SK-N-SH (cell line): ENCODE measurements at regions not wholly inside any gene's neighbourhood (a gene's known extent, or its start where the extent isn't known, plus 50 kb on each side); places are given as distances from the start of the nearest gene placed in this dataset.

Source experiments
- CTCF ChIA-PET: fragments of 300-600, 350-600 bp; formaldehyde crosslinking; extraction: SDS; loops from one replicate; lab custom pipeline; 2021; lab: Yijun Ruan, JAX
- POLR2A ChIA-PET: fragments of 350-600 bp; sonication (Branson Sonifier 250); formaldehyde crosslinking; extraction: SDS; loops from one replicate; lab custom pipeline; 2020; ENCODE audit warnings: antibody characterized with exemption, inconsistent platforms; lab: Yijun Ruan, JAX
- DNase-seq: peaks from one replicate; pipeline ENCODE4 v3.0.0; 2012
- H2AFZ ChIP-seq: fragments of 200-600 bp; sonication (generic); 2 replicates; pipeline ENCODE4 v1.8.1; 2016; ENCODE audit warnings: antibody characterized with exemption, mild to moderate bottlenecking, low read depth
- H3F3A ChIP-seq: fragments of 200-600 bp; sonication (generic); replicated peaks from 2 replicates; pipeline ENCODE3; 2016; ENCODE audit warnings: antibody characterized with exemption, mild to moderate bottlenecking; ENCODE audit not compliant: insufficient read depth
- H3K27ac ChIP-seq, 2 experiments: fragments of 200-500 bp in 1 of 2; fragments of 200-600 bp in 1 of 2; sonication (Bioruptor generic) in 1 of 2; sonication (generic), shearing (Covaris generic) in 1 of 2; 2 replicates each; pipeline versions ENCODE4 v1.5.1 to v1.6.1; 2014 to 2016; ENCODE audit warnings: low read depth in 2 of 2, inconsistent platforms in 1 of 2, low read length in 1 of 2, mild to moderate bottlenecking in 1 of 2, mixed read lengths in 1 of 2
- H3K27me3 ChIP-seq: fragments of 200-600 bp; sonication (generic), shearing (Covaris generic); 2 replicates; pipeline ENCODE4 v1.6.1; 2016; ENCODE audit warnings: mixed run types; ENCODE audit not compliant: insufficient read depth
- H3K36me3 ChIP-seq, 2 experiments: fragments of 200-500 bp in 1 of 2; fragments of 200-600 bp in 1 of 2; sonication (Bioruptor generic) in 1 of 2; sonication (generic) in 1 of 2; replicated peaks in 1 of 2; 2 replicates each; pipeline versions ENCODE3 to v1.5.1; 2014 to 2016; ENCODE audit warnings: low read length in 1 of 2, mild to moderate bottlenecking in 1 of 2; ENCODE audit not compliant: insufficient read depth in 2 of 2, control insufficient read depth in 1 of 2
- H3K4me1 ChIP-seq, 2 experiments: fragments of 200-500 bp in 1 of 2; fragments of 200-600 bp in 1 of 2; sonication (Bioruptor generic) in 1 of 2; sonication (generic), shearing (Covaris generic) in 1 of 2; 2 replicates each; pipeline versions ENCODE4 v1.5.1 to v1.6.1; 2014 to 2016; ENCODE audit warnings: low read depth in 1 of 2, low read length in 1 of 2, mixed run types in 1 of 2; ENCODE audit not compliant: insufficient read depth in 2 of 2, control insufficient read depth in 1 of 2
- H3K4me2 ChIP-seq: fragments of 200-600 bp; sonication (generic), shearing (Covaris generic); 2 replicates; pipeline ENCODE4 v1.6.1; 2017; ENCODE audit warnings: mixed run types
- H3K4me3 ChIP-seq, 2 experiments: fragments of 200-500 bp in 1 of 2; fragments of 200-600 bp in 1 of 2; sonication (Bioruptor generic) in 1 of 2; sonication (generic), shearing (Covaris generic) in 1 of 2; 2 replicates each; pipeline versions ENCODE4 v1.5.1 to v1.8.1; 2014 to 2016; ENCODE audit warnings: low read depth in 2 of 2, inconsistent platforms in 1 of 2, low read length in 1 of 2, mild to moderate bottlenecking in 1 of 2, mixed read lengths in 1 of 2, moderate library complexity in 1 of 2
- H3K79me2 ChIP-seq: fragments of 200-600 bp; sonication (generic); 2 replicates; pipeline ENCODE4 v1.8.1; 2017; ENCODE audit warnings: mild to moderate bottlenecking; ENCODE audit not compliant: insufficient read depth
- H3K9ac ChIP-seq: fragments of 200-600 bp; sonication (generic); 2 replicates; pipeline ENCODE4 v1.6.1; 2017; ENCODE audit warnings: mixed run types
- H3K9me2 ChIP-seq: fragments of 200-600 bp; sonication (generic); 2 replicates; pipeline ENCODE4 v1.6.1; 2017; ENCODE audit warnings: mixed run types
- H3K9me3 ChIP-seq: fragments of 200-600 bp; sonication (generic); 2 replicates; pipeline ENCODE4 v1.6.1; 2017; ENCODE audit warnings: mixed run types, mild to moderate bottlenecking, moderate library complexity
- H4K20me1 ChIP-seq: fragments of 200-600 bp; sonication (generic); 2 replicates; pipeline ENCODE4 v1.6.1; 2017; ENCODE audit warnings: mild to moderate bottlenecking, mixed run types; ENCODE audit not compliant: insufficient read depth
- CHD2 ChIP-seq: fragments of 150-350 bp; IDR thresholded peaks from 2 replicates; pipeline ENCODE4 v1.6.1; 2018; ENCODE audit warnings: low read length; ENCODE audit not compliant: partially characterized antibody
- EZH2phosphoT487 ChIP-seq: fragments of 200-600 bp; sonication (generic); IDR thresholded peaks from 2 replicates; pipeline ENCODE4 v1.6.1; 2017; ENCODE audit warnings: low read depth, mixed run types, mild to moderate bottlenecking, antibody characterized with exemption, moderate library complexity, borderline replicate concordance
- FOXJ3 ChIP-seq: sonication (generic); formaldehyde crosslinking; IDR thresholded peaks from 2 replicates; pipeline ENCODE4 v1.5.1; 2020; ENCODE audit warnings: mild to moderate bottlenecking, missing genetic modification reagents
- GABPA ChIP-seq: IDR thresholded peaks from 2 replicates; pipeline ENCODE4 v1.4.0; 2012; ENCODE audit warnings: low read depth, mild to moderate bottlenecking
- MEF2A ChIP-seq: IDR thresholded peaks from 2 replicates; pipeline ENCODE4 v1.4.0; 2012; ENCODE audit warnings: low read depth, borderline replicate concordance
- NFIC ChIP-seq: IDR thresholded peaks from 2 replicates; pipeline ENCODE4 v1.4.0; 2012; ENCODE audit warnings: borderline replicate concordance
- NRF1 ChIP-seq: IDR thresholded peaks from 2 replicates; pipeline ENCODE4 v1.6.1; 2012; ENCODE audit warnings: low read depth, mild to moderate bottlenecking, low read length
- RAD21 ChIP-seq: IDR thresholded peaks from 2 replicates; pipeline ENCODE4 v1.6.1; 2012; ENCODE audit warnings: mild to moderate bottlenecking, low read length
- RFX5 ChIP-seq: IDR thresholded peaks from 2 replicates; pipeline ENCODE4 v1.6.1; 2012; ENCODE audit warnings: mild to moderate bottlenecking, improper control_type of control experiment, low read length
- SIN3A ChIP-seq: IDR thresholded peaks from 2 replicates; pipeline ENCODE4 v1.6.1; 2012; ENCODE audit warnings: low read depth, mild to moderate bottlenecking, low read length, moderate library complexity, borderline replicate concordance
- SMC3 ChIP-seq: IDR thresholded peaks from 2 replicates; pipeline ENCODE4 v1.6.1; 2012; ENCODE audit warnings: low read depth, low read length, improper control_type of control experiment
- TAF1 ChIP-seq: IDR thresholded peaks from 2 replicates; pipeline ENCODE4 v1.6.1; 2012; ENCODE audit warnings: low read depth, mild to moderate bottlenecking, low read length, moderate library complexity, borderline replicate concordance
- TEAD4 ChIP-seq: IDR thresholded peaks from 2 replicates; pipeline ENCODE4 v1.4.0; 2012; ENCODE audit warnings: mild to moderate bottlenecking, borderline replicate concordance; ENCODE audit not compliant: insufficient read depth
- USF1 ChIP-seq: IDR thresholded peaks from 2 replicates; pipeline ENCODE4 v1.4.0; 2012; ENCODE audit warnings: low read depth, borderline replicate concordance
- WGBS: methylation state at CpG from one replicate; pipeline ENCODE4 v1.1.6; 2017; ENCODE audit warnings: low lambda C conversion rate; 5-methylcytosine and 5-hydroxymethylcytosine counted together
- TF ChIP-seq, protein P1 (sequence below): IDR thresholded peaks from 2 replicates; pipeline ENCODE4 v1.4.0; 2012; ENCODE audit warnings: low read depth, borderline replicate concordance
- TF ChIP-seq, protein P2 (sequence below): IDR thresholded peaks from 2 replicates; pipeline ENCODE4 v1.4.0; 2012; ENCODE audit warnings: low read depth
- TF ChIP-seq, protein P3 (sequence below): IDR thresholded peaks from 2 replicates; pipeline ENCODE4; 2012
- TF ChIP-seq, protein P4 (sequence below): fragments of 200-600 bp; sonication (generic); IDR thresholded peaks from 2 replicates; pipeline ENCODE4 v1.6.1; 2017; ENCODE audit warnings: antibody characterized with exemption, mild to moderate bottlenecking, moderate library complexity

GRCh38 chrX:69424910-69425309 is 79.2 kb upstream of the NALF2 start:
- H3K36me3 ChIP-seq: no peaks in the 10 kb centered on the region
- ChIA-PET CTCF (interaction anchor here (0.8 to 1.3 kb wide), 8 partner anchors 9 to 673 kb away, joined by 3 to 9 read pairs (median 4); no protein-coding TSS in a partner anchor), POLR2A (no interaction called here)
- no peak overlapping the region for H3K4me3 ChIP-seq
- H3K4me2 ChIP-seq: no peak overlapping the region
- no peak overlapping the region for H2AFZ ChIP-seq
- H4K20me1 ChIP-seq: no peaks in the 10 kb centered on the region
- no peak for DNase-seq
- H3K27me3 ChIP-seq: peaks cover 21% of the 10 kb centered on the region; the same call in 1 of the 2 replicates
- H3K9me3 ChIP-seq: no peaks in the 10 kb centered on the region
- no peak overlapping the region for H3K9ac ChIP-seq
- WGBS: 0% methylated on average over 2 of the region's 2 CpGs
- H3K4me1 ChIP-seq: peaks cover 0 to 7% of the 10 kb centered on the region in 2 experiments; a peak in 1 of 4 replicates
- no peaks in the 10 kb centered on the region for H3F3A ChIP-seq
- TF ChIP-seq EZH2phosphoT487 (no peak), CHD2 (no peak), USF1 (no peak), TEAD4 (no peak), RFX5 (no peak), TAF1 (no peak), SMC3 (no peak)
- TF ChIP-seq, protein P1, sequence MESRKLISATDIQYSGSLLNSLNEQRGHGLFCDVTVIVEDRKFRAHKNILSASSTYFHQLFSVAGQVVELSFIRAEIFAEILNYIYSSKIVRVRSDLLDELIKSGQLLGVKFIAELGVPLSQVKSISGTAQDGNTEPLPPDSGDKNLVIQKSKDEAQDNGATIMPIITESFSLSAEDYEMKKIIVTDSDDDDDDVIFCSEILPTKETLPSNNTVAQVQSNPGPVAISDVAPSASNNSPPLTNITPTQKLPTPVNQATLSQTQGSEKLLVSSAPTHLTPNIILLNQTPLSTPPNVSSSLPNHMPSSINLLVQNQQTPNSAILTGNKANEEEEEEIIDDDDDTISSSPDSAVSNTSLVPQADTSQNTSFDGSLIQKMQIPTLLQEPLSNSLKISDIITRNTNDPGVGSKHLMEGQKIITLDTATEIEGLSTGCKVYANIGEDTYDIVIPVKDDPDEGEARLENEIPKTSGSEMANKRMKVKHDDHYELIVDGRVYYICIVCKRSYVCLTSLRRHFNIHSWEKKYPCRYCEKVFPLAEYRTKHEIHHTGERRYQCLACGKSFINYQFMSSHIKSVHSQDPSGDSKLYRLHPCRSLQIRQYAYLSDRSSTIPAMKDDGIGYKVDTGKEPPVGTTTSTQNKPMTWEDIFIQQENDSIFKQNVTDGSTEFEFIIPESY: no peak
- TF ChIP-seq, protein P2, sequence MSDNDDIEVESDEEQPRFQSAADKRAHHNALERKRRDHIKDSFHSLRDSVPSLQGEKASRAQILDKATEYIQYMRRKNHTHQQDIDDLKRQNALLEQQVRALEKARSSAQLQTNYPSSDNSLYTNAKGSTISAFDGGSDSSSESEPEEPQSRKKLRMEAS: no peak
- TF ChIP-seq, protein P3, sequence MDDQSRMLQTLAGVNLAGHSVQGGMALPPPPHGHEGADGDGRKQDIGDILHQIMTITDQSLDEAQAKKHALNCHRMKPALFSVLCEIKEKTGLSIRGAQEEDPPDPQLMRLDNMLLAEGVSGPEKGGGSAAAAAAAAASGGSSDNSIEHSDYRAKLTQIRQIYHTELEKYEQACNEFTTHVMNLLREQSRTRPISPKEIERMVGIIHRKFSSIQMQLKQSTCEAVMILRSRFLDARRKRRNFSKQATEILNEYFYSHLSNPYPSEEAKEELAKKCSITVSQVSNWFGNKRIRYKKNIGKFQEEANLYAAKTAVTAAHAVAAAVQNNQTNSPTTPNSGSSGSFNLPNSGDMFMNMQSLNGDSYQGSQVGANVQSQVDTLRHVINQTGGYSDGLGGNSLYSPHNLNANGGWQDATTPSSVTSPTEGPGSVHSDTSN: no peak
- no peak overlapping the region for H3K27ac ChIP-seq
- H3K79me2 ChIP-seq: no peaks in the 10 kb centered on the region
- H3K9me2 ChIP-seq: no peaks in the 10 kb centered on the region

GRCh38 chrX:69424161-69424560 is 80.0 kb upstream of the NALF2 start:
- Histone ChIP-seq H3K9me2 (no peaks in the 10 kb centered on the region), H2AFZ (no peak overlapping the region), H3K9ac (no peak overlapping the region), H4K20me1 (no peaks in the 10 kb centered on the region), H3K27me3 (peaks cover 18% of the 10 kb centered on the region; the same call in 1 of the 2 replicates), H3K4me3 (no peak overlapping the region), H3K79me2 (no peaks in the 10 kb centered on the region), H3K36me3 (no peaks in the 10 kb centered on the region), H3K9me3 (no peaks in the 10 kb centered on the region), H3K4me2 (no peak overlapping the region), H3F3A (no peaks in the 10 kb centered on the region), H3K4me1 (peaks cover 0 to 7% of the 10 kb centered on the region in 2 experiments; a peak in 1 of 4 replicates), H3K27ac (no peak overlapping the region)
- CTCF ChIA-PET: interaction anchor here (0.8 to 1.3 kb wide), 15 partner anchors 9 to 674 kb away, joined by 3 to 9 read pairs (median 4); partner anchors contain the start of gene EDA
- TF ChIP-seq RAD21 (peak; percentile 51), NRF1 (no peak), FOXJ3 (CRISPR knock-in tag) (no peak), SMC3 (peak; percentile 17; the same call in 1 of the 2 replicates), NFIC (no peak), MEF2A (no peak), USF1 (no peak), GABPA (no peak), SIN3A (no peak)
- TF ChIP-seq, protein P4, sequence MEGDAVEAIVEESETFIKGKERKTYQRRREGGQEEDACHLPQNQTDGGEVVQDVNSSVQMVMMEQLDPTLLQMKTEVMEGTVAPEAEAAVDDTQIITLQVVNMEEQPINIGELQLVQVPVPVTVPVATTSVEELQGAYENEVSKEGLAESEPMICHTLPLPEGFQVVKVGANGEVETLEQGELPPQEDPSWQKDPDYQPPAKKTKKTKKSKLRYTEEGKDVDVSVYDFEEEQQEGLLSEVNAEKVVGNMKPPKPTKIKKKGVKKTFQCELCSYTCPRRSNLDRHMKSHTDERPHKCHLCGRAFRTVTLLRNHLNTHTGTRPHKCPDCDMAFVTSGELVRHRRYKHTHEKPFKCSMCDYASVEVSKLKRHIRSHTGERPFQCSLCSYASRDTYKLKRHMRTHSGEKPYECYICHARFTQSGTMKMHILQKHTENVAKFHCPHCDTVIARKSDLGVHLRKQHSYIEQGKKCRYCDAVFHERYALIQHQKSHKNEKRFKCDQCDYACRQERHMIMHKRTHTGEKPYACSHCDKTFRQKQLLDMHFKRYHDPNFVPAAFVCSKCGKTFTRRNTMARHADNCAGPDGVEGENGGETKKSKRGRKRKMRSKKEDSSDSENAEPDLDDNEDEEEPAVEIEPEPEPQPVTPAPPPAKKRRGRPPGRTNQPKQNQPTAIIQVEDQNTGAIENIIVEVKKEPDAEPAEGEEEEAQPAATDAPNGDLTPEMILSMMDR: peak; percentile 65
- POLR2A ChIA-PET: no interaction called here
- DNase-seq: peak; percentile 22
